ENCODE measurements at regions not wholly inside any gene's neighbourhood (a gene's known extent, or its start where the extent isn't known, plus 50 kb on each side); places are given as distances from the start of the nearest gene placed in this dataset.

- no peak overlapping the region for H4K8ac ChIP-seq (ENCODE audit: extremely low read depth, insufficient read depth, low read length)
- no peak overlapping the region for H2AK5ac ChIP-seq (ENCODE audit: low read depth, low read length)
- no peak overlapping the region for H3K4me2 ChIP-seq (ENCODE audit: insufficient read depth in 1 of 2, low read depth in 2 of 2, low read length in 2 of 2)
- no peaks in the 10 kb centered on the region for H3K79me2 ChIP-seq (ENCODE audit: control insufficient read depth in 1 of 2, insufficient read depth in 2 of 2, low read length in 2 of 2)
- H3K4me1 ChIP-seq (replicated peaks in 1 of 4; ENCODE audit: control insufficient read depth in 3 of 4, insufficient read depth in 4 of 4, low read length in 3 of 4): no peaks in the 10 kb centered on the region
- no peaks in the 10 kb centered on the region for H3K23me2 ChIP-seq (ENCODE audit: low read depth, low read length)
- no peak overlapping the region for H3K9ac ChIP-seq (replicated peaks in 1 of 4; ENCODE audit: extremely low read depth in 1 of 4, low read depth in 3 of 4, low read length in 3 of 4)
- H2BK120ac ChIP-seq (replicated peaks; ENCODE audit: low read depth, low read length): no peak overlapping the region
- H2BK15ac ChIP-seq (ENCODE audit: low read length): no peak overlapping the region
- FAIRE-seq (no peak), DNase-seq (ENCODE audit: low read depth in 1 of 2, low spot score in 2 of 2) (no peak)
- H3K4ac ChIP-seq (replicated peaks; ENCODE audit: insufficient read length, low read depth, low read length): no peak overlapping the region
- H3K79me1 ChIP-seq (ENCODE audit: low read depth, low read length): no peaks in the 10 kb centered on the region
- no peak overlapping the region for H3K27ac ChIP-seq (ENCODE audit: low read depth, low read length)
- no peak overlapping the region for H3K23ac ChIP-seq (ENCODE audit: insufficient read length)
- no peak overlapping the region for H2AFZ ChIP-seq (ENCODE audit: low read length)
- no peak overlapping the region for H3K14ac ChIP-seq (ENCODE audit: insufficient read length)
- no peak overlapping the region for H2BK12ac ChIP-seq (ENCODE audit: low read depth, low read length)
- ChIA-PET POLR2A (ENCODE audit: partially characterized antibody) (no interaction called here), CTCF (ENCODE audit: partially characterized antibody) (no interaction called here)
- H3K27me3 ChIP-seq (replicated peaks in 1 of 4; ENCODE audit: control insufficient read depth in 3 of 4, extremely low read depth in 1 of 4, insufficient read depth in 3 of 4, low read length in 3 of 4): no peaks in the 10 kb centered on the region
- 82% methylated on average over 1 of the region's 1 CpG; no CpG with 5 or more reads in 1 of the 2 experiments for WGBS, 2 experiments (ENCODE audit: extremely low coverage in 1 of 2, insufficient coverage in 1 of 2, insufficient read length in 1 of 2, insufficient replicate concordance in 2 of 2, low coverage in 1 of 2, low lambda C conversion rate in 2 of 2, missing lambda C conversion rate in 1 of 2)
- H2BK20ac ChIP-seq (ENCODE audit: low read length): no peak overlapping the region
- H3K4me3 ChIP-seq (ENCODE audit: extremely low read depth in 1 of 4, insufficient read depth in 2 of 4, low read depth in 3 of 4, low read length in 4 of 4): no peak overlapping the region
- no peaks in the 10 kb centered on the region for H3K9me3 ChIP-seq (ENCODE audit: insufficient read depth in 2 of 2, low read depth in 1 of 2, low read length in 1 of 2)
- no peaks in the 10 kb centered on the region for H4K20me1 ChIP-seq (replicated peaks in 1 of 2; ENCODE audit: control insufficient read depth in 1 of 2, insufficient read depth in 2 of 2, low read length in 2 of 2)
- no peak overlapping the region for H4K5ac ChIP-seq (ENCODE audit: insufficient read length, low read depth, low read length)
- no peaks in the 10 kb centered on the region for H3K36me3 ChIP-seq (ENCODE audit: control insufficient read depth in 2 of 4, insufficient read depth in 4 of 4, low read length in 3 of 4)
- no peak overlapping the region for H3K56ac ChIP-seq (replicated peaks; ENCODE audit: insufficient read length, low read depth, low read length)
- H2BK5ac ChIP-seq (ENCODE audit: low read depth, low read length): no peak overlapping the region
- H4K91ac ChIP-seq (replicated peaks; ENCODE audit: insufficient read length, low read length): no peak overlapping the region
- no peak overlapping the region for H3K18ac ChIP-seq (ENCODE audit: extremely low read depth, low read length)
- no peak for TF ChIP-seq ASH2L (IDR thresholded peaks at IDR 0.05; ENCODE audit: low read length)
- no peak for TF ChIP-seq TAF7 (optimal IDR thresholded peaks at IDR 0.05; ENCODE audit: borderline replicate concordance, low read depth, low read length)
- no peak for TF ChIP-seq BCL11A (IDR thresholded peaks at IDR 0.05; ENCODE audit: low read depth in 2 of 2, low read length in 2 of 2)
- TF ChIP-seq CHD1 (IDR thresholded peaks at IDR 0.05; ENCODE audit: low read depth, low read length): no peak
- TF ChIP-seq CTBP2 (IDR thresholded peaks at IDR 0.05; ENCODE audit: borderline replicate concordance, insufficient read depth, insufficient read length, low read length): no peak
- TF ChIP-seq SRF (IDR thresholded peaks at IDR 0.05; ENCODE audit: low read depth, low read length): no peak
- no peak for TF ChIP-seq BACH1 (IDR thresholded peaks at IDR 0.05; ENCODE audit: low read length)
- TF ChIP-seq POU5F1 (IDR thresholded peaks at IDR 0.05; ENCODE audit: low read depth, low read length): no peak
- TF ChIP-seq FOSL1 (IDR thresholded peaks at IDR 0.05; ENCODE audit: insufficient read depth, low read depth, low read length): no peak
- no peak for TF ChIP-seq KDM1A (IDR thresholded peaks at IDR 0.05; ENCODE audit: borderline replicate concordance, low read length)
Measured at GRCh38 chr15:94094310-94094709, 137.1 kb upstream of the MCTP2 start.

Data from H1 (cell line).